A549 (cell line): ENCODE measurements at regions not wholly inside any gene's neighbourhood (a gene's known extent, or its start where the extent isn't known, plus 50 kb on each side); places are given as distances from the start of the nearest gene placed in this dataset.

Source experiments
- CBX8 ChIP-seq: fragments of 200-600 bp; sonication (generic); IDR thresholded peaks from 2 replicates; pipeline ENCODE4 v1.6.1; 2016
- CHD4 ChIP-seq: fragments of 200-600 bp; sonication (generic); IDR thresholded peaks from 2 replicates; pipeline ENCODE4 v1.6.1; 2016; ENCODE audit warnings: antibody characterized with exemption, mild to moderate bottlenecking, borderline replicate concordance
- EP300 ChIP-seq, 2 experiments: fragments of >200 bp; sonication (Bioruptor Twin); formaldehyde crosslinking; IDR thresholded peaks; 2 replicates in 1 of 2; 3 replicates in 1 of 2; pipeline ENCODE4 v1.6.1; 2016 to 2017
- NFE2L2 ChIP-seq: fragments of 150-350 bp; conservative IDR thresholded peaks from 2 replicates; pipeline ENCODE4 v1.6.1; 2014; ENCODE audit warnings: low read length
- POLR2A ChIP-seq: IDR thresholded peaks from 2 replicates; pipeline ENCODE4 v1.6.1; 2012; ENCODE audit warnings: mild to moderate bottlenecking, low read length
- RAD21 ChIP-seq, 2 experiments: fragments of >200 bp in 1 of 2; sonication (Bioruptor Twin) in 1 of 2; formaldehyde crosslinking in 1 of 2; IDR thresholded peaks in 1 of 2; conservative IDR thresholded peaks in 1 of 2; 2 replicates in 1 of 2; 3 replicates in 1 of 2; pipeline ENCODE4 v1.6.1; 2012 to 2018; ENCODE audit warnings: inconsistent platforms in 1 of 2
- TF ChIP-seq, protein P1 (sequence below): fragments of >200 bp; sonication (Bioruptor Twin); formaldehyde crosslinking; IDR thresholded peaks from 3 replicates; pipeline ENCODE4 v1.5.1; 2016
- TF ChIP-seq, protein P2 (sequence below): IDR thresholded peaks from 2 replicates; pipeline ENCODE4 v1.6.1; 2012

DNA sequence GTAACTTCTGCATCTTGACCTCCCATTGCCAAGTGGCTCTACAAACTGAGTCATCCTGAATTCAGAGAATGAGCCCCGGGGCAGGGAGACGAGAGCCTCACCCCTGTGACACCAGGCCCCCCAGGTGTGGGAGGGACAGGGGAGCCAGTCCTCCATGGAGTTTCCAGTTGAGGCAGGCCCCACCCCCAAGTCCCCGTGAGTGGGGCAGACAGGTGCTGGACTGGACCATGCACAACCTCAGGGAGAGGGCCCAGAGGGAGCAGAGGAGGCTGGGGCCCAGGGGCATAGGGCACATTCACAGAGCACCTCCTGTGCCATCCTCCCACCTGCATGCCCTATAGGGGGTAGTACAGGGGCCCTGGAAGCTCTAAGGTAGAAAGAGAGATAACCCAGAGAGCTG, 180.8 kb downstream of the BRD1 start:
- TF ChIP-seq, protein P1, sequence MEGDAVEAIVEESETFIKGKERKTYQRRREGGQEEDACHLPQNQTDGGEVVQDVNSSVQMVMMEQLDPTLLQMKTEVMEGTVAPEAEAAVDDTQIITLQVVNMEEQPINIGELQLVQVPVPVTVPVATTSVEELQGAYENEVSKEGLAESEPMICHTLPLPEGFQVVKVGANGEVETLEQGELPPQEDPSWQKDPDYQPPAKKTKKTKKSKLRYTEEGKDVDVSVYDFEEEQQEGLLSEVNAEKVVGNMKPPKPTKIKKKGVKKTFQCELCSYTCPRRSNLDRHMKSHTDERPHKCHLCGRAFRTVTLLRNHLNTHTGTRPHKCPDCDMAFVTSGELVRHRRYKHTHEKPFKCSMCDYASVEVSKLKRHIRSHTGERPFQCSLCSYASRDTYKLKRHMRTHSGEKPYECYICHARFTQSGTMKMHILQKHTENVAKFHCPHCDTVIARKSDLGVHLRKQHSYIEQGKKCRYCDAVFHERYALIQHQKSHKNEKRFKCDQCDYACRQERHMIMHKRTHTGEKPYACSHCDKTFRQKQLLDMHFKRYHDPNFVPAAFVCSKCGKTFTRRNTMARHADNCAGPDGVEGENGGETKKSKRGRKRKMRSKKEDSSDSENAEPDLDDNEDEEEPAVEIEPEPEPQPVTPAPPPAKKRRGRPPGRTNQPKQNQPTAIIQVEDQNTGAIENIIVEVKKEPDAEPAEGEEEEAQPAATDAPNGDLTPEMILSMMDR: no peak
- TF ChIP-seq NFE2L2 (no peak), CBX8 (no peak), RAD21 (conservative IDR thresholded peaks at IDR 0.05 in 1 of 2, IDR thresholded peaks at IDR 0.05 in 1 of 2) (no peak), POLR2A (no peak), EP300 (IDR thresholded peaks at IDR 0.05) (no peak), CHD4 (no peak)
- TF ChIP-seq, protein P2, sequence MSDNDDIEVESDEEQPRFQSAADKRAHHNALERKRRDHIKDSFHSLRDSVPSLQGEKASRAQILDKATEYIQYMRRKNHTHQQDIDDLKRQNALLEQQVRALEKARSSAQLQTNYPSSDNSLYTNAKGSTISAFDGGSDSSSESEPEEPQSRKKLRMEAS: no peak
